Natural killer cell (primary cell): ENCODE measurements at regions not wholly inside any gene's neighbourhood (a gene's known extent, or its start where the extent isn't known, plus 50 kb on each side); places are given as distances from the start of the nearest gene placed in this dataset.

ENCODE experiments used
- ATAC-seq, 3 donors: fragments of 150-1000 bp in 2 of 3; fragments of 200-7000 bp in 1 of 3; cut with Tn5 transposase; 1 replicate in 1 of 3; 2 replicates in 2 of 3; pipeline ENCODE4 v1.10.0; 2021; ENCODE audit warnings: mild to moderate bottlenecking in 2 of 3, moderate library complexity in 2 of 3
- DNase-seq, 2 donors: peaks; one replicate each; pipeline versions ENCODE4 v3.0.0 to v3.0.0-alpha.2; 2013 to 2021; ENCODE audit warnings: mixed read lengths in 1 of 2
- H3K27ac ChIP-seq: one replicate; pipeline ENCODE4 v1.5.1; 2013; ENCODE audit warnings: mild to moderate bottlenecking, low read length
- H3K27me3 ChIP-seq: one replicate; pipeline ENCODE4 v1.6.1; 2013; ENCODE audit warnings: low read length; ENCODE audit not compliant: control insufficient read depth, insufficient read depth
- H3K36me3 ChIP-seq: one replicate; pipeline ENCODE4 v1.6.1; 2013; ENCODE audit warnings: low read length; ENCODE audit not compliant: control insufficient read depth, insufficient read depth
- H3K4me1 ChIP-seq: one replicate; pipeline ENCODE4 v1.6.1; 2013; ENCODE audit warnings: low read length; ENCODE audit not compliant: control insufficient read depth, insufficient read depth
- H3K4me3 ChIP-seq: one replicate; pipeline ENCODE4 v1.5.1; 2013; ENCODE audit warnings: low read length
- H3K9me3 ChIP-seq: one replicate; pipeline ENCODE4 v1.6.1; 2013; ENCODE audit warnings: low read length; ENCODE audit not compliant: control insufficient read depth, insufficient read depth
- H3K27ac Mint-ChIP-seq, 2 donors: one replicate each; pipeline ENCODE4 v1.8.0; 2022; ENCODE audit warnings: mild to moderate bottlenecking in 2 of 2, mixed read lengths in 2 of 2, moderate library complexity in 1 of 2
- H3K27me3 Mint-ChIP-seq, 2 donors: one replicate each; pipeline ENCODE4 v1.8.0; 2022; ENCODE audit warnings: low read depth in 2 of 2, mixed read lengths in 2 of 2
- H3K36me3 Mint-ChIP-seq: one replicate; pipeline ENCODE4 v1.8.0; 2022; ENCODE audit warnings: mixed read lengths
- H3K4me1 Mint-ChIP-seq, 2 donors: one replicate each; pipeline ENCODE4 v1.8.0; 2022; ENCODE audit warnings: mixed read lengths in 2 of 2
- H3K4me3 Mint-ChIP-seq: one replicate; pipeline ENCODE4 v1.8.0; 2022; ENCODE audit warnings: mild to moderate bottlenecking, moderate library complexity, mixed read lengths
- H3K9me3 Mint-ChIP-seq, 2 donors: one replicate each; pipeline ENCODE4 v1.8.0; 2022; ENCODE audit warnings: mixed read lengths in 2 of 2
- CTCF ChIP-seq: fragments of 200-600 bp; IDR thresholded peaks from one replicate; pipeline ENCODE4 v1.8.0; 2022; ENCODE audit warnings: antibody characterized with exemption
- whole genome bisulfite sequencing: methylation state at CpG from one replicate; pipeline ENCODE4 v1.1.7; 2013; ENCODE audit warnings: missing lambda C conversion rate; ENCODE audit not compliant: insufficient coverage; 5-methylcytosine and 5-hydroxymethylcytosine counted together
- intact Hi-C: fragments of 100-400 bp; cut with micrococcal nuclease; formaldehyde crosslinking; loops from one replicate; pipeline ENCODE4 v1.14.2; 2022

GRCh38 chr6:85944776-85945175, 302.1 kb upstream of the SYNCRIP start:
- no peaks in the 10 kb centered on the region for H3K4me1 ChIP-seq
- H3K27ac ChIP-seq = no peak overlapping the region
- Mint-ChIP-seq H3K27ac (no peak overlapping the region), H3K27me3 (no peaks in the 10 kb centered on the region), H3K9me3 (peaks cover 3 to 5% of the 10 kb centered on the region in 2 donors), H3K4me1 (no peaks in the 10 kb centered on the region), H3K36me3 (no peaks in the 10 kb centered on the region), H3K4me3 (no peak overlapping the region)
- ATAC-seq (no peak), DNase-seq (no peak)
- no peaks in the 10 kb centered on the region for H3K36me3 ChIP-seq
- no peaks in the 10 kb centered on the region for H3K9me3 ChIP-seq
- no peak overlapping the region for H3K4me3 ChIP-seq
- intact Hi-C loops = no loop called here
- no peak for TF ChIP-seq CTCF
- H3K27me3 ChIP-seq = no peaks in the 10 kb centered on the region
- 83% methylated on average over 2 of the region's 3 CpGs for WGBS

- intact Hi-C loops = no loop called here
- H3K27ac Mint-ChIP-seq = no peak overlapping the region
- ATAC-seq (no peak), DNase-seq (no peak)
- H3K4me1 Mint-ChIP-seq = no peaks in the 10 kb centered on the region
- H3K4me3 Mint-ChIP-seq = no peak overlapping the region
- Histone ChIP-seq H3K9me3 (no peaks in the 10 kb centered on the region), H3K4me1 (no peaks in the 10 kb centered on the region), H3K36me3 (no peaks in the 10 kb centered on the region), H3K27me3 (no peaks in the 10 kb centered on the region), H3K27ac (no peak overlapping the region), H3K4me3 (no peak overlapping the region)
- no peak for TF ChIP-seq CTCF
- no peaks in the 10 kb centered on the region for H3K36me3 Mint-ChIP-seq
- 97% methylated on average over 2 of the region's 2 CpGs for WGBS
- H3K27me3 Mint-ChIP-seq = no peaks in the 10 kb centered on the region
- peaks cover 5 to 6% of the 10 kb centered on the region in 2 donors for H3K9me3 Mint-ChIP-seq
These were observed 300.2 kb upstream of the SYNCRIP start for GRCh38 chr6:85942844-85943243.

DNA sequence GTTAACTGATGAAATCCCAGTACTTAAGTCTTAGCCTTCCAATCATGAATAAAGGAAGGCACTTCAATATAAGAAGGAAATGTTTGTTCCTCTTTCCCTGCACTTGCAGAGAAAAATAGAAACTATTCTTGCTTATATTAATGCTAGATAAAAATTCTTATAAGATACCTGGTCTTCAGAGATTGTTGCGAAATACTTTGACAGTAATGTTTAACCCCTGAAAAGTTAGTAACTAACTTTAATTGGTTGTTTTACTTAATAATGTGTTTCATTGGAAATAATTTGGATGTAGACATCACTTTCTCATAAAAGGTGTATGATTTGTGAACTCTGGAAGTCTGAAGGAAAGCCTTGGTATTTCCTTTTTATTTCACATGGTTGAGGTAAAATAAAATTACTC, 294.2 kb upstream of the SYNCRIP start:
- H3K27me3 ChIP-seq = no peaks in the 10 kb centered on the region
- WGBS = 100% methylated on average over 1 of the region's 1 CpG

More for the DNA sequence above, 294.2 kb upstream of the SYNCRIP start:
- Mint-ChIP-seq H3K27me3 (no peaks in the 10 kb centered on the region), H3K4me3 (no peak overlapping the region), H3K4me1 (no peaks in the 10 kb centered on the region), H3K27ac (no peak overlapping the region), H3K9me3 (peaks cover 11 to 20% of the 10 kb centered on the region in 2 donors), H3K36me3 (no peaks in the 10 kb centered on the region)
- no peak for TF ChIP-seq CTCF
- Histone ChIP-seq H3K27ac (no peak overlapping the region), H3K4me1 (no peaks in the 10 kb centered on the region), H3K36me3 (no peaks in the 10 kb centered on the region), H3K4me3 (no peak overlapping the region), H3K9me3 (no peaks in the 10 kb centered on the region)
- ATAC-seq = no peak
- intact Hi-C loops = no loop called here
- no peak for DNase-seq
